H9 (cell line): ENCODE measurements at regions not wholly inside any gene's neighbourhood (a gene's known extent, or its start where the extent isn't known, plus 50 kb on each side); places are given as distances from the start of the nearest gene placed in this dataset.
A peak's percentile ranks its signal among the peaks of the same experiment; 100 is the strongest.

Source experiments
- DNase-seq: peaks from one replicate; pipeline ENCODE4 v3.0.0-alpha.2; 2017
- H2AFZ ChIP-seq: one replicate; pipeline ENCODE4 v1.6.1; 2013; ENCODE audit warnings: mild to moderate bottlenecking, low read length, control low read depth, moderate library complexity
- H2AK5ac ChIP-seq: 2 replicates; pipeline ENCODE4 v1.6.1; 2013; ENCODE audit warnings: low read length, control low read depth, mixed read lengths; ENCODE audit not compliant: insufficient read length
- H2BK120ac ChIP-seq: one replicate; pipeline ENCODE4 v1.6.1; 2013; ENCODE audit warnings: low read depth, mild to moderate bottlenecking, low read length, control low read depth, inconsistent platforms; ENCODE audit not compliant: poor library complexity, severe bottlenecking
- H2BK12ac ChIP-seq: 2 replicates; pipeline ENCODE4 v1.6.1; 2013; ENCODE audit warnings: low read length, control low read depth, mixed read lengths, low read depth; ENCODE audit not compliant: insufficient read length
- H2BK15ac ChIP-seq: 2 replicates; pipeline ENCODE4 v1.6.1; 2013; ENCODE audit warnings: low read depth, low read length, control low read depth
- H2BK20ac ChIP-seq: one replicate; pipeline ENCODE4 v1.6.1; 2013; ENCODE audit warnings: low read depth, mild to moderate bottlenecking, low read length, control low read depth, inconsistent platforms; ENCODE audit not compliant: poor library complexity, severe bottlenecking
- H2BK5ac ChIP-seq: 2 replicates; pipeline ENCODE4 v1.6.1; 2013; ENCODE audit warnings: low read length, control low read depth, mixed read lengths; ENCODE audit not compliant: insufficient read length
- H3K14ac ChIP-seq: 2 replicates; pipeline ENCODE4 v1.6.1; 2013; ENCODE audit warnings: low read length, control low read depth; ENCODE audit not compliant: insufficient read depth
- H3K18ac ChIP-seq: 2 replicates; pipeline ENCODE4 v1.6.1; 2013; ENCODE audit warnings: low read depth, mild to moderate bottlenecking, mixed read lengths, low read length, control low read depth; ENCODE audit not compliant: insufficient read length
- H3K23ac ChIP-seq: 2 replicates; pipeline ENCODE4 v1.6.1; 2013; ENCODE audit warnings: low read length, control low read depth, mixed read lengths, low read depth; ENCODE audit not compliant: insufficient read length
- H3K23me2 ChIP-seq: 2 replicates; pipeline ENCODE4 v1.6.1; 2013; ENCODE audit warnings: low read depth, mild to moderate bottlenecking, mixed read lengths, low read length, control low read depth; ENCODE audit not compliant: insufficient read length, poor library complexity, severe bottlenecking
- H3K27ac ChIP-seq: 2 replicates; pipeline ENCODE4 v1.5.1; 2013; ENCODE audit warnings: low read length, control low read depth, mixed read lengths, low read depth; ENCODE audit not compliant: insufficient read length
- H3K27me3 ChIP-seq: 2 replicates; pipeline ENCODE4 v1.6.1; 2013; ENCODE audit warnings: low read length, control low read depth, inconsistent platforms; ENCODE audit not compliant: insufficient read depth
- H3K4ac ChIP-seq: 2 replicates; pipeline ENCODE4 v1.6.1; 2013; ENCODE audit warnings: low read depth, mild to moderate bottlenecking, control low read depth, inconsistent platforms, low read length, moderate library complexity
- H3K4me1 ChIP-seq: 2 replicates; pipeline ENCODE4 v1.6.1; 2013; ENCODE audit warnings: low read length, control low read depth, inconsistent platforms; ENCODE audit not compliant: insufficient read depth
- H3K4me2 ChIP-seq: 2 replicates; pipeline ENCODE4 v1.6.1; 2013; ENCODE audit warnings: low read length, control low read depth, mixed read lengths; ENCODE audit not compliant: insufficient read length, insufficient read depth
- H3K56ac ChIP-seq: 2 replicates; pipeline ENCODE4 v1.6.1; 2013; ENCODE audit warnings: low read depth, mild to moderate bottlenecking, mixed read lengths, low read length, control low read depth; ENCODE audit not compliant: insufficient read length
- H3K79me1 ChIP-seq: 2 replicates; pipeline ENCODE4 v1.6.1; 2013; ENCODE audit warnings: low read depth, mild to moderate bottlenecking, moderate library complexity, low read length, control low read depth, inconsistent platforms; ENCODE audit not compliant: insufficient read depth, poor library complexity, severe bottlenecking
- H3K79me2 ChIP-seq: 2 replicates; pipeline ENCODE4 v1.6.1; 2013; ENCODE audit warnings: low read length, control low read depth, inconsistent platforms; ENCODE audit not compliant: insufficient read depth
- H3K9ac ChIP-seq: 2 replicates; pipeline ENCODE4 v1.6.1; 2013; ENCODE audit warnings: low read length, control low read depth, mixed read lengths; ENCODE audit not compliant: insufficient read length; ENCODE audit errors: extremely low read depth
- H3K9me3 ChIP-seq: one replicate; pipeline ENCODE4 v1.6.1; 2013; ENCODE audit warnings: low read depth, low read length, inconsistent platforms; ENCODE audit not compliant: control insufficient read depth
- H3T11ph ChIP-seq: one replicate; pipeline ENCODE4 v1.6.1; 2013; ENCODE audit warnings: mild to moderate bottlenecking, low read length, control low read depth, inconsistent platforms
- H4K20me1 ChIP-seq: one replicate; pipeline ENCODE4 v1.6.1; 2013; ENCODE audit not compliant: control insufficient read depth, insufficient read length, insufficient read depth
- H4K5ac ChIP-seq: 2 replicates; pipeline ENCODE4 v1.6.1; 2013; ENCODE audit warnings: low read depth, mild to moderate bottlenecking, mixed read lengths, low read length, control low read depth; ENCODE audit not compliant: insufficient read length
- H4K8ac ChIP-seq: replicated peaks from 2 replicates; pipeline ENCODE4 v1.6.1; 2013; ENCODE audit warnings: low read length, control low read depth, mixed read lengths, low read depth; ENCODE audit not compliant: insufficient read length
- H4K91ac ChIP-seq: 2 replicates; pipeline ENCODE4 v1.6.1; 2013; ENCODE audit warnings: low read depth, mild to moderate bottlenecking, moderate library complexity, mixed read lengths, low read length, control low read depth; ENCODE audit not compliant: insufficient read length
- H3K27ac Mint-ChIP-seq, 3 experiments: 2 replicates in 2 of 3; 3 replicates in 1 of 3; pipeline ENCODE4 v1.8.0; 2020 to 2021; ENCODE audit warnings: mixed read lengths in 3 of 3, mild to moderate bottlenecking in 1 of 3, moderate library complexity in 1 of 3
- H3K27me3 Mint-ChIP-seq: 2 replicates; pipeline ENCODE4 v1.8.0; 2021; ENCODE audit warnings: low read depth, mild to moderate bottlenecking, moderate library complexity, mixed read lengths
- H3K36me3 Mint-ChIP-seq, 3 experiments: 2 replicates in 2 of 3; 3 replicates in 1 of 3; pipeline ENCODE4 v1.8.0; 2020 to 2021; ENCODE audit warnings: low read depth in 3 of 3, mixed read lengths in 3 of 3; ENCODE audit not compliant: insufficient read depth in 1 of 3
- H3K4me1 Mint-ChIP-seq, 2 experiments: 2 replicates each; pipeline ENCODE4 v1.8.0; 2020; ENCODE audit warnings: mixed read lengths in 2 of 2
- H3K4me3 Mint-ChIP-seq, 2 experiments: 2 replicates in 1 of 2; 3 replicates in 1 of 2; pipeline ENCODE4 v1.8.0; 2020 to 2021; ENCODE audit warnings: mild to moderate bottlenecking in 2 of 2, mixed read lengths in 2 of 2, moderate library complexity in 1 of 2
- H3K9me3 Mint-ChIP-seq, 2 experiments: 2 replicates in 1 of 2; 3 replicates in 1 of 2; pipeline ENCODE4 v1.8.0; 2020; ENCODE audit warnings: mild to moderate bottlenecking in 2 of 2, mixed read lengths in 2 of 2, moderate library complexity in 1 of 2
- WGBS: extraction: QIAGEN DNeasy Blood & Tissue Kit; methylation state at CpG from one replicate; pipeline ENCODE4 v1.1.7; 2013; ENCODE audit warnings: missing lambda C conversion rate, low lambda C conversion rate, mixed read lengths; ENCODE audit not compliant: insufficient read length; ENCODE audit errors: extremely low coverage; 5-methylcytosine and 5-hydroxymethylcytosine counted together
- TF ChIP-seq, protein P1 (sequence below): fragments of 200-600 bp; sonication (generic); conservative IDR thresholded peaks from 3 replicates; pipeline ENCODE4 v1.8.0; 2021; ENCODE audit warnings: antibody characterized with exemption, mild to moderate bottlenecking

DNA sequence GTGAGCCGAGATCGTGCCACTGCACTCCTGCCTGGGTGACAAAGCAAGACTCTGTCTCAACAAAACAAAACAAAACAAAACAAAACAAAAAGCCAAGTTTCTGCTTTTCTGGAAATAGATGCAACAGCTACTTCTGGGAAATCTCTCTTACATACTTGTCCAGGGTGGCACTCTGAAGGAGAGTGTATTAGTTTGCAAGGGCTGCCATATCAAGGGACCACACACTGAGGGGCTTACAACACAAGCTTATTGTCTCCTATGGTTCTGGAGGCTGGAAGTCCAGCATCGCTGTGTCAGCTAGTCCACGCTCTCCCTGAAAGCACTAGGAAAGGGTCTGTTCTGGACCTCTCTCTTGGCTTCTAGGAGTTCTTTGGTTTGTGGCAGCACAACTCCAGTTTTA is 277.9 kb upstream of the WWC1 start:
- Histone ChIP-seq H2BK15ac (no peak overlapping the region), H2BK12ac (no peak overlapping the region), H3K23ac (no peak overlapping the region), H4K5ac (no peak overlapping the region), H4K91ac (no peak overlapping the region), H3K9ac (no peak overlapping the region), H3K18ac (no peak overlapping the region), H2BK120ac (no peak overlapping the region), H3K79me2 (no peaks in the 10 kb centered on the region), H2AK5ac (no peak overlapping the region), H3K4me2 (no peak overlapping the region), H3K14ac (no peak overlapping the region), H4K8ac (no peak overlapping the region), H2BK20ac (no peak overlapping the region), H3K23me2 (no peaks in the 10 kb centered on the region), H3K56ac (no peak overlapping the region), H3T11ph (no peak overlapping the region), H3K4me1 (no peaks in the 10 kb centered on the region; the same call in 1 of the 2 replicates), H3K27ac (no peak overlapping the region), H3K4ac (no peak overlapping the region), H3K9me3 (no peaks in the 10 kb centered on the region), H2BK5ac (no peak overlapping the region), H2AFZ (no peak overlapping the region), H3K79me1 (no peaks in the 10 kb centered on the region), H3K27me3 (no peaks in the 10 kb centered on the region), H4K20me1 (no peaks in the 10 kb centered on the region)
- H3K27ac Mint-ChIP-seq, result peak overlapping the region in 1 of 3 experiments; percentile 31; a peak in 1 of 7 replicates
- no peak for DNase-seq
- no peaks in the 10 kb centered on the region for H3K27me3 Mint-ChIP-seq
- peaks cover 3 to 5% of the 10 kb centered on the region in 2 experiments for H3K4me1 Mint-ChIP-seq
- H3K9me3 Mint-ChIP-seq, result no peaks in the 10 kb centered on the region
- H3K4me3 Mint-ChIP-seq, result no peak overlapping the region
- no CpG with 5 or more reads among the region's 4 CpGs for WGBS
- no peaks in the 10 kb centered on the region for H3K36me3 Mint-ChIP-seq
- TF ChIP-seq, protein P1, sequence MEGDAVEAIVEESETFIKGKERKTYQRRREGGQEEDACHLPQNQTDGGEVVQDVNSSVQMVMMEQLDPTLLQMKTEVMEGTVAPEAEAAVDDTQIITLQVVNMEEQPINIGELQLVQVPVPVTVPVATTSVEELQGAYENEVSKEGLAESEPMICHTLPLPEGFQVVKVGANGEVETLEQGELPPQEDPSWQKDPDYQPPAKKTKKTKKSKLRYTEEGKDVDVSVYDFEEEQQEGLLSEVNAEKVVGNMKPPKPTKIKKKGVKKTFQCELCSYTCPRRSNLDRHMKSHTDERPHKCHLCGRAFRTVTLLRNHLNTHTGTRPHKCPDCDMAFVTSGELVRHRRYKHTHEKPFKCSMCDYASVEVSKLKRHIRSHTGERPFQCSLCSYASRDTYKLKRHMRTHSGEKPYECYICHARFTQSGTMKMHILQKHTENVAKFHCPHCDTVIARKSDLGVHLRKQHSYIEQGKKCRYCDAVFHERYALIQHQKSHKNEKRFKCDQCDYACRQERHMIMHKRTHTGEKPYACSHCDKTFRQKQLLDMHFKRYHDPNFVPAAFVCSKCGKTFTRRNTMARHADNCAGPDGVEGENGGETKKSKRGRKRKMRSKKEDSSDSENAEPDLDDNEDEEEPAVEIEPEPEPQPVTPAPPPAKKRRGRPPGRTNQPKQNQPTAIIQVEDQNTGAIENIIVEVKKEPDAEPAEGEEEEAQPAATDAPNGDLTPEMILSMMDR, result no peak
